ENCODE measurements at regions not wholly inside any gene's neighbourhood (a gene's known extent, or its start where the extent isn't known, plus 50 kb on each side); places are given as distances from the start of the nearest gene placed in this dataset.

GRCh38 chr4:125365731-125366130 lies 51.0 kb downstream of the FAT4 start:
- DNase-seq (no peak), ATAC-seq (no peak)
- Mint-ChIP-seq H3K9me3 (peaks cover 3% of the 10 kb centered on the region), H3K36me3 (ENCODE audit: insufficient read depth) (no peaks in the 10 kb centered on the region), H3K4me3 (no peak overlapping the region), H3K27me3 (ENCODE audit: low read depth) (no peaks in the 10 kb centered on the region), H3K4me1 (ENCODE audit: low read depth) (no peaks in the 10 kb centered on the region)

DNA sequence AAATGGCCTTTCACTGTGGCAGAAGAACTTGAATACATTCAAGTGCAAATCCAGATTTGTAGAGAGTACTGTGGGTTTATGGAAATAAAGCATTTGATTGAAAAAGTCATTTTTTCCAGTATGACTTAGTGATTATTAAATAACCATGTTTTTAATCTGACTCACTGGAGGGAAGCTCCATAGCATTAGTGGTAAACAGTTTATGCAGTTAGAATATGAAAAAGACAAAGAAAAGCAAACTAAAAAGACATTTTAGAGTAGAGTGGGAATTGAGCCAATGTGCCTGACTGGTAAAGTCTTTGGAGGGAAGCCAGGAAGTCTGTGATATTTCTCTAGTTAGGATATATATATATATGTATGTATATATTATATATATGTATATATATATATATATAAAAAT lies 53.4 kb downstream of the FAT4 start:
- no peak overlapping the region for H3K4me3 Mint-ChIP-seq
- no peaks in the 10 kb centered on the region for H3K4me1 Mint-ChIP-seq (ENCODE audit: low read depth)
- ATAC-seq, result no peak
- H3K27me3 Mint-ChIP-seq (ENCODE audit: low read depth), result no peaks in the 10 kb centered on the region
- peaks cover 3% of the 10 kb centered on the region for H3K9me3 Mint-ChIP-seq
- no peak for DNase-seq
- no peaks in the 10 kb centered on the region for H3K36me3 Mint-ChIP-seq (ENCODE audit: insufficient read depth)

DNA sequence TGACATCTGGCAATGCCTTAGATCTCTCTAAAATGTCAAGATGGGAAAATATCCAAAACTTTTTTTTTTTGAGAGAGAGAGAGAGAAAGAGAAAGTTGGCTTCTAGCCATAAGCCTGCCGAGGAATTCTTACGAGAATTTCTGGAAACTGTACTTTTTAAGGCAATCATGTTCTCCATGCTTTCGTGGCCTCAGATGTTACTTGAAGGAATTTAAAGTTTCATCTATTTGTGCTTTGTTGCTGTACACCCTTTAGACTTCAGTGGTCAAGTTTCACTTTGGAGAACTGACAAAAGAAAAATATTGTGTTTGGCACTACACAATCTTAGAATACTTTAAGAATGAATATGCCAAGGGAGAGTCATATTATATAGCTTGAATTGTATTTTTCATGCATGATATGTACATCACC lies 53.9 kb downstream of the FAT4 start:
- H3K9me3 Mint-ChIP-seq, result peaks cover 3% of the 10 kb centered on the region
- no peak overlapping the region for H3K4me3 Mint-ChIP-seq
- no peak for DNase-seq
- no peak for ATAC-seq
- H3K36me3 Mint-ChIP-seq (ENCODE audit: insufficient read depth), result no peaks in the 10 kb centered on the region
- H3K27me3 Mint-ChIP-seq (ENCODE audit: low read depth), result no peaks in the 10 kb centered on the region
- H3K4me1 Mint-ChIP-seq (ENCODE audit: low read depth), result no peaks in the 10 kb centered on the region

GRCh38 chr4:125369098-125369497 lies 54.3 kb downstream of the FAT4 start:
- DNase-seq (no peak), ATAC-seq (no peak)
- Mint-ChIP-seq H3K4me1 (ENCODE audit: low read depth) (no peaks in the 10 kb centered on the region), H3K27me3 (ENCODE audit: low read depth) (no peaks in the 10 kb centered on the region), H3K9me3 (peaks cover 3% of the 10 kb centered on the region), H3K4me3 (no peak overlapping the region), H3K36me3 (ENCODE audit: insufficient read depth) (no peaks in the 10 kb centered on the region)

GRCh38 chr4:125370478-125370877 lies 55.7 kb downstream of the FAT4 start:
- Mint-ChIP-seq H3K4me1 (ENCODE audit: low read depth) (no peaks in the 10 kb centered on the region), H3K36me3 (ENCODE audit: insufficient read depth) (no peaks in the 10 kb centered on the region), H3K9me3 (peaks cover 3% of the 10 kb centered on the region), H3K27me3 (ENCODE audit: low read depth) (no peaks in the 10 kb centered on the region), H3K4me3 (no peak overlapping the region)
- no peak for ATAC-seq
- DNase-seq, result no peak

DNA sequence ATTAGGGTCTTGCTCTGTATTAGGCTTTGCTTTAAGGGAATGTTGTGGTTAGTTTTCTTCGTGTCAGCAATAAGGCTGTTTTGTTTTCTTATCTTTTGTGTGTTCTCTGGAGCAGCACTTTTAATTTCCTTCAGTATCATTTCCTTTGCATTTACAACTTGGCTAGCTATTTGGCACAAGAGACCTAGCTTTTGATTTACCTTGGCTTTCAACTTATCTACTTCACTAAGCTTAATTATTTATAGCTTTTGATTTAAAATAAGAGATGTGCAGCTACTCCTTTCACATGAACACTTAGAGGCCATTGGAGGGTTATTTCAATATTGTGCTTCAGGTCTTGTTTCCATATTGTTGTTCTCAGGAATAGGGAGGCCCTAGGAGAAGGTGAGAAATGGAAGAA lies 68.2 kb downstream of the FAT4 start:
- H3K27me3 Mint-ChIP-seq (ENCODE audit: low read depth), result no peaks in the 10 kb centered on the region
- no peaks in the 10 kb centered on the region for H3K4me1 Mint-ChIP-seq (ENCODE audit: low read depth)
- H3K36me3 Mint-ChIP-seq (ENCODE audit: insufficient read depth), result no peaks in the 10 kb centered on the region
- ATAC-seq (no peak), DNase-seq (no peak)
- H3K4me3 Mint-ChIP-seq, result no peak overlapping the region
- H3K9me3 Mint-ChIP-seq, result no peaks in the 10 kb centered on the region

DNA sequence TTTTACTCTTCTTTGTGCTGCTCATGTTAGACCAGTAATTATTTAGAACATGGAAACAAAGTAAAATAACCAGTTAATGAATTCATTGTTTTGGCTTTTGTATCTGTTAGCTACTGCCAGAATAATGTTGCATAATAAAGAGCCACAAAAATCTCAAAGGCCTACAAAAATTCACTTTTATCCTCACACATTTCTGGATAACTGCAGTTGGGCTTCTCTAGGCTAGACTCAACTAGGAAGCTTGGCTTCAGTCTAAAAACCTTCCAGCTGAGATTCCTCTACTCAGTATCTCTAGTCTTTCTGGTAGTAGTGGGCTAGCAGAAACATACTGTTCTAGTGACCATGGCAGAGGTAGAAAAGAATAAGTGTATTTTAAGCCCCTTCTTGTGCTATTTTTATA lies 73.0 kb downstream of the FAT4 start:
- Mint-ChIP-seq H3K9me3 (peaks cover 4% of the 10 kb centered on the region), H3K4me1 (ENCODE audit: low read depth) (no peaks in the 10 kb centered on the region), H3K4me3 (no peak overlapping the region), H3K36me3 (ENCODE audit: insufficient read depth) (no peaks in the 10 kb centered on the region), H3K27me3 (ENCODE audit: low read depth) (no peaks in the 10 kb centered on the region)
- no peak for DNase-seq
- ATAC-seq, result no peak

DNA sequence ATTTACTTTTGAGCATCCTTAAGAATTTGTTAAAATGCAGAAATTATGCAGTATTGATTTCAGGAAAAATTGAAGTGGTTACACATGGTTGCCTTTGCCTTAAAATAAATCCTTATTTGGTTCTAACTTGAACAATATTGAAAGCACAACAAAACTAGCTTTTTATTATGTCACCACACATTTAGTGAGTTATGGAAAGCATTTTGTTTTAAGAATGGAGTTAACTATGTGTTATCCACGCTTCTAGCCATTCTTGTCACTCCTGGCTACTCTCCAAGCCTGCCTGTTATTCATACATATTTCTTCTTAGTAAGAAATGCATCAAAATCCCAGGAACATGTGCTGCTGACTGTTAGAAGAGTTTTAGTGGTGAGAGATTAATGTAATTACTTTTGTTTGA lies 73.9 kb downstream of the FAT4 start:
- DNase-seq (no peak), ATAC-seq (no peak)
- no peaks in the 10 kb centered on the region for H3K4me1 Mint-ChIP-seq (ENCODE audit: low read depth)
- H3K9me3 Mint-ChIP-seq, result peaks cover 4% of the 10 kb centered on the region
- no peaks in the 10 kb centered on the region for H3K36me3 Mint-ChIP-seq (ENCODE audit: insufficient read depth)
- H3K4me3 Mint-ChIP-seq, result no peak overlapping the region
- H3K27me3 Mint-ChIP-seq (ENCODE audit: low read depth), result no peaks in the 10 kb centered on the region

GRCh38 chr4:125389713-125390112 lies 75.0 kb downstream of the FAT4 start:
- Mint-ChIP-seq H3K4me3 (no peak overlapping the region), H3K27me3 (ENCODE audit: low read depth) (no peaks in the 10 kb centered on the region), H3K4me1 (ENCODE audit: low read depth) (no peaks in the 10 kb centered on the region), H3K9me3 (peaks cover 4% of the 10 kb centered on the region), H3K36me3 (ENCODE audit: insufficient read depth) (no peaks in the 10 kb centered on the region)
- ATAC-seq, result no peak
- DNase-seq, result no peak

DNA sequence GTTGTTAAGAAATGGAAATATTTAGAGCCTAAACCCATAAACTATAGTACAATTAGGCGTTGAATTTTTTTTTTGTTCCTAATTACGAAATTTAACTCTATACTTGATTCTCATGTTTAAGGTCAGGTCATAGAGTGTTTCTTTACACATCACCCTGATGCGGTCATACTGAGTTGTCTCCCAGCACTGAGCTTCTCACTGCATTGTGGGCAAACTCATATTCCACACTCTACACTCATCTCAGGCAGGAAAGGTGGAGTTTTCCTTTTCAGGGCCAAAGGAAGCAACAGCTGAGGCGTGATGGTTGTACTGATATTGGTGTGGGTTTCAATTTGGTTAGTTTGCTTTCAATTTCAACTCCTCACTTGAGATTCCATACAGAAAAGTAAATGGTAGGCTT lies 75.4 kb downstream of the FAT4 start:
- ATAC-seq, result no peak
- Mint-ChIP-seq H3K27me3 (ENCODE audit: low read depth) (no peaks in the 10 kb centered on the region), H3K9me3 (peaks cover 4% of the 10 kb centered on the region)

DNA sequence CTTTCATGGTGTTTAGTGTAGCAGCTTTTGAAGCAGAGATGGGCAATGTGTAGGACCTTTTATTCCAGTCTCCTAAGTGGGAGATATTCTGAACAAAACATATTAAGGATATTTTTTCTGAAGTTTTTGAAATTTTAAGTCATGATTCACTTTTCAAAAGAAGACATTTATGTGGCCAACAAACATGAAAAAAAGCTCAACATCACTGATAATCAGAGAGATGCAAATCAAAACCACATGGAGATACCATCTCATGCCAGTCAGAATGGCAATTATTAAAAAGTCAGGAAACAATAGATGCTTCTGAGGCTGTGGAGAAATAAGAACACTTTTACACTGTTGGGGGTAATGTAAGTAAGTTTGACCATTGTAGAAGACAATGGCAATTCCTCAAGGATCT lies 76.0 kb downstream of the FAT4 start:
- Mint-ChIP-seq H3K4me3 (no peak overlapping the region), H3K36me3 (ENCODE audit: insufficient read depth) (no peaks in the 10 kb centered on the region), H3K27me3 (ENCODE audit: low read depth) (no peaks in the 10 kb centered on the region), H3K9me3 (peaks cover 4% of the 10 kb centered on the region), H3K4me1 (ENCODE audit: low read depth) (no peaks in the 10 kb centered on the region)
- ATAC-seq (no peak), DNase-seq (no peak)

More for the DNA sequence above, 75.4 kb downstream of the FAT4 start:
- no peaks in the 10 kb centered on the region for H3K4me1 Mint-ChIP-seq (ENCODE audit: low read depth)
- H3K4me3 Mint-ChIP-seq, result no peak overlapping the region
- no peaks in the 10 kb centered on the region for H3K36me3 Mint-ChIP-seq (ENCODE audit: insufficient read depth)
- no peak for DNase-seq

DNA sequence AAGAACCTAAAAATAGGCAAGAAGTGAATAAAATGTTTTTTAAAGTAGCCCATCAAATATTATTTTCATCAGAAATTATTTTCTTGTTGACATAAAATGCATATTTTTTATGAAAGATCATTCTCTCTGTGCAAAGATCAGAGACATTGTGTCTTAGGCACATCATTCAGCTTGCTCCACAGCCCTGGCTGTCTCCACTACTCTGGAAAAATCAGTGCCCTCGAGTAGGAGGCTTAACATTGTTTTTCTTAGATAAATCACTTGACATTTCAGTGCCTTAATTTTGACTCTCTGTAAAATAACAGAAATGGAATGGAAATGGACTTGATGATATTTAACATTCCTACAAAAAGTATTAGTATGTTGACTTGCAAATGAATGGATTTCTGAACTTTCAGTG lies 77.9 kb downstream of the FAT4 start:
- DNase-seq, result no peak
- no peak for ATAC-seq
- H3K4me3 Mint-ChIP-seq, result no peak overlapping the region
- H3K9me3 Mint-ChIP-seq, result peaks cover 4% of the 10 kb centered on the region
- no peaks in the 10 kb centered on the region for H3K36me3 Mint-ChIP-seq (ENCODE audit: insufficient read depth)
- no peaks in the 10 kb centered on the region for H3K4me1 Mint-ChIP-seq (ENCODE audit: low read depth)
- H3K27me3 Mint-ChIP-seq (ENCODE audit: low read depth), result no peaks in the 10 kb centered on the region

DNA sequence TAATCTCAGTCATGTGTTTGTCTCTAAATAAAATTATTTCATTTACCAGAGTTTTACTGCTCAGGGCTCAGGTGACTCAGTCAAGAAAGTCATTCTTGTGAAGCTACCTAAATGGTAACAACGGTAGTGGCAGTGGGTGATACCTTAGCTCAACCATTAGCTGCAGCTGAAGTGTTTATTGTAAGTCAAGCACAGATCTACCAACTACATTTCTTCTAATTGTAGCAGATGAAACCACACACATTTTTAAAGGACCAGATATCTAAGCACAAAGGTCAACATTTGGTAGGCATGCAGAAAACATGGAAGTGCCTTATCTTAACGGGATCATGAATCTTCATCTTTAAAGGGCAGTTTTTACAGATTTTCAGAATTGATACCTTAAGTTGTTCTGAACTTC lies 79.1 kb downstream of the FAT4 start:
- Mint-ChIP-seq H3K36me3 (ENCODE audit: insufficient read depth) (no peaks in the 10 kb centered on the region), H3K27me3 (ENCODE audit: low read depth) (no peaks in the 10 kb centered on the region), H3K4me1 (ENCODE audit: low read depth) (no peaks in the 10 kb centered on the region), H3K9me3 (peaks cover 4% of the 10 kb centered on the region), H3K4me3 (no peak overlapping the region)
- DNase-seq (no peak), ATAC-seq (no peak)

GRCh38 chr4:125397226-125397625 lies 82.5 kb downstream of the FAT4 start:
- H3K9me3 Mint-ChIP-seq, result peaks cover 3% of the 10 kb centered on the region
- ATAC-seq (no peak), DNase-seq (no peak)
- no peaks in the 10 kb centered on the region for H3K4me1 Mint-ChIP-seq (ENCODE audit: low read depth)
- H3K4me3 Mint-ChIP-seq, result no peak overlapping the region
- H3K27me3 Mint-ChIP-seq (ENCODE audit: low read depth), result no peaks in the 10 kb centered on the region
- H3K36me3 Mint-ChIP-seq (ENCODE audit: insufficient read depth), result no peaks in the 10 kb centered on the region

DNA sequence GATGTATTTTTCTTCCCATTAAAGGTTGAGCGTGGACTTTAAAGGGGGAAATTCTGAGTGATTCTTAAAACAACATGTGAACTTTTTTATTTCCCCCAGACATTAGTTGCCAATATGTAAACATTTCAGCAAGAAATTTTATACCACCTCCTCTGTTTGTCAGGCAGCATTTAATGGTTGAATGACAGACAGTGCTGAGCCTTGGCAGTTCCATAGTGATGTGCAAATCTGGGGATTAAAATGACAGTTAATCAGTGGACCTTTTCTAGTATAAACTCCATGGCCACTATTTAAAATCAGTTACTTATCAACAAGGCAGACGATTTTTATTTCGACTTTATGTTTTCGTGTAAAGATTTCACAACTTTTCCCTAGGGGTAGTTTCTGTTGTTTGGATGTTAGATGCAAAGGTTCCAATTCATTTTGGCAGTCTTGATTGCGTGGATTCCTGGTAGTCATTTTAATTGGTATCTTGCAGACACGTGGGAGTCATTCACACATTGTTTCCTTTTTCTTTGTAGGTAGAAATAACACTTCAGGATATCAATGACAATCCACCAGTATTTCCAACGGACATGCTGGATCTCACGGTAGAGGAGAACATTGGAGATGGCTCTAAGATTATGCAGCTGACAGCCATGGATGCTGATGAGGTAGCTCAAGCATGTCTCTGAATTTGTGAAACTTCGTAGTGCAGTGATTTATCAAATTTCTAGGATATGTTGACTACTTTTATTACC lies 83.7 kb downstream of the FAT4 start:
- Mint-ChIP-seq H3K27me3 (ENCODE audit: low read depth) (no peaks in the 10 kb centered on the region), H3K9me3 (peaks cover 3% of the 10 kb centered on the region), H3K4me1 (ENCODE audit: low read depth) (no peaks in the 10 kb centered on the region), H3K4me3 (no peak overlapping the region), H3K36me3 (ENCODE audit: insufficient read depth) (no peaks in the 10 kb centered on the region)
- DNase-seq (no peak), ATAC-seq (no peak)

DNA sequence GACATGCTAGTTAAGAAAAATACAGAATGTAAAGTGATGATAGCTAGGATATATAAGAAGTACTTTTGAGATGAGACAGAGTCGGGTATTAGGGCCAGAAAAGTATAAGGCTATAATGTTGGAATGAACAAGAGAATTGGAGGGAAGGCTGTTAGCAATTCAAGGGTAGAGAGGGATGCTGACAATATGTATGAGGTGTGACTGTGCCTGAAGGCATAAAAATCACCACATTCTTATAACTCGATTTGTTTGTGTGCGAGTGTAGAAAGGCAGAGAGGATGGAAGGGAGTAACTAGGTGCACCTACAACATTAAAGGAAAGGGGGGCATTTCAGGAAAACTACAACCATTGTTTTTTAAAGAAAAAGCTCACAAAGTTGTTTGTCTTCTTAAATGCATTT lies 86.0 kb downstream of the FAT4 start:
- H3K9me3 Mint-ChIP-seq, result peaks cover 3% of the 10 kb centered on the region
- H3K4me3 Mint-ChIP-seq, result no peak overlapping the region
- H3K27me3 Mint-ChIP-seq (ENCODE audit: low read depth), result no peaks in the 10 kb centered on the region
- no peaks in the 10 kb centered on the region for H3K36me3 Mint-ChIP-seq (ENCODE audit: insufficient read depth)
- H3K4me1 Mint-ChIP-seq (ENCODE audit: low read depth), result no peaks in the 10 kb centered on the region
- ATAC-seq (no peak), DNase-seq (no peak)
